ENCODE measurements at regions not wholly inside any gene's neighbourhood (a gene's known extent, or its start where the extent isn't known, plus 50 kb on each side); places are given as distances from the start of the nearest gene placed in this dataset.

- no peak for TF ChIP-seq GATA3 (IDR thresholded peaks at IDR 0.05; ENCODE audit: low read depth, low read length)
- no peak for TF ChIP-seq GATA2 (IDR thresholded peaks at IDR 0.05; ENCODE audit: low read depth, low read length)
These were observed 182.7 kb downstream of the OLFM1 start for GRCh38 chr9:135269912-135270830.

- TF ChIP-seq GATA3 (IDR thresholded peaks at IDR 0.05; ENCODE audit: low read depth, low read length) = no peak
- TF ChIP-seq GATA2 (IDR thresholded peaks at IDR 0.05; ENCODE audit: low read depth, low read length) = no peak
These were observed 184.0 kb downstream of the OLFM1 start for GRCh38 chr9:135271425-135271824.

- TF ChIP-seq GATA2 (IDR thresholded peaks at IDR 0.05; ENCODE audit: low read depth, low read length) (no peak), GATA3 (IDR thresholded peaks at IDR 0.05; ENCODE audit: low read depth, low read length) (no peak)
These were observed 185.1 kb downstream of the OLFM1 start for GRCh38 chr9:135272608-135273007.

GRCh38 chr9:135273008-135273407 lies 185.5 kb downstream of the OLFM1 start:
- TF ChIP-seq GATA2 (IDR thresholded peaks at IDR 0.05; ENCODE audit: low read depth, low read length) (no peak), GATA3 (IDR thresholded peaks at IDR 0.05; ENCODE audit: low read depth, low read length) (no peak)

- TF ChIP-seq GATA2 (IDR thresholded peaks at IDR 0.05; ENCODE audit: low read depth, low read length) (no peak), GATA3 (IDR thresholded peaks at IDR 0.05; ENCODE audit: low read depth, low read length) (no peak)
These were observed 187.7 kb downstream of the OLFM1 start for GRCh38 chr9:135275163-135275562.

- TF ChIP-seq GATA3 (IDR thresholded peaks at IDR 0.05; ENCODE audit: low read depth, low read length) (no peak), GATA2 (IDR thresholded peaks at IDR 0.05; ENCODE audit: low read depth, low read length) (no peak)
These were observed 188.3 kb downstream of the OLFM1 start for GRCh38 chr9:135275571-135276289.

- TF ChIP-seq GATA3 (IDR thresholded peaks at IDR 0.05; ENCODE audit: low read depth, low read length) = no peak
- no peak for TF ChIP-seq GATA2 (IDR thresholded peaks at IDR 0.05; ENCODE audit: low read depth, low read length)
These were observed 190.0 kb downstream of the OLFM1 start for GRCh38 chr9:135277219-135278201.

DNA sequence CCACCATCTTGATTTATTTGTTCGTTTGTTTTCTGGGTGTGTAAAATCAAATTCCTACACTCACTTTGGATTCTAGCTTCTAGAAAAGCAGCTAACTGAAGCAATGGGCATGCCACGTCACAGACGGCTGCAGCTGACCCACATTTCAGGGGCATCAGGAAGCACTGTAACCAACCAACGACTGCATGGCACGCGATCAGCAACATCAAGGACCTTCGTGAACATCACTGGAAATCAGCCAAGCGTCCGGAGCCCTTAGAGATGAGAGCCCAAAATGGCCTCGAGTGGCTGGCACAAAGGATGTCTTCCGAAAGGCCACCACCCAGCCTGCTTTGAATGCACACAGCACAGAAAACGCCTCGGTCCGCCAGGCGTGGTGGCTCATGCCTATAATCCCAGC lies 191.1 kb downstream of the OLFM1 start:
- TF ChIP-seq GATA3 (IDR thresholded peaks at IDR 0.05; ENCODE audit: low read depth, low read length) = no peak
- no peak for TF ChIP-seq GATA2 (IDR thresholded peaks at IDR 0.05; ENCODE audit: low read depth, low read length)

GRCh38 chr9:135279385-135279784 lies 191.9 kb downstream of the OLFM1 start:
- TF ChIP-seq GATA2 (IDR thresholded peaks at IDR 0.05; ENCODE audit: low read depth, low read length) = no peak
- no peak for TF ChIP-seq GATA3 (IDR thresholded peaks at IDR 0.05; ENCODE audit: low read depth, low read length)

- no peak for TF ChIP-seq GATA3 (IDR thresholded peaks at IDR 0.05; ENCODE audit: low read depth, low read length)
- TF ChIP-seq GATA2 (IDR thresholded peaks at IDR 0.05; ENCODE audit: low read depth, low read length) = no peak
These were observed 192.4 kb downstream of the OLFM1 start for GRCh38 chr9:135279834-135280393.

GRCh38 chr9:135280666-135281065 lies 193.2 kb downstream of the OLFM1 start:
- no peak for TF ChIP-seq GATA2 (IDR thresholded peaks at IDR 0.05; ENCODE audit: low read depth, low read length)
- TF ChIP-seq GATA3 (IDR thresholded peaks at IDR 0.05; ENCODE audit: low read depth, low read length) = no peak

- TF ChIP-seq GATA2 (IDR thresholded peaks at IDR 0.05; ENCODE audit: low read depth, low read length) (no peak), GATA3 (IDR thresholded peaks at IDR 0.05; ENCODE audit: low read depth, low read length) (no peak)
These were observed 193.7 kb downstream of the OLFM1 start for GRCh38 chr9:135281151-135281550.
